ENCODE measurements at regions not wholly inside any gene's neighbourhood (a gene's known extent, or its start where the extent isn't known, plus 50 kb on each side); places are given as distances from the start of the nearest gene placed in this dataset.
"Not testable (repeated sequence)": the region's sequence is repeated elsewhere in the genome, so short reads cannot be mapped to it uniquely, and the experiment has no call there.

- not testable (repeated sequence) for H3K36me3 ChIP-seq; H3K27ac ChIP-seq; H3K27me3 ChIP-seq (ENCODE audit: insufficient read depth, low read depth, severe bottlenecking); H3K9me3 ChIP-seq (ENCODE audit: severe bottlenecking); H3K4me3 ChIP-seq (ENCODE audit: low read depth, low read length)
- TF ChIP-seq, protein P1, sequence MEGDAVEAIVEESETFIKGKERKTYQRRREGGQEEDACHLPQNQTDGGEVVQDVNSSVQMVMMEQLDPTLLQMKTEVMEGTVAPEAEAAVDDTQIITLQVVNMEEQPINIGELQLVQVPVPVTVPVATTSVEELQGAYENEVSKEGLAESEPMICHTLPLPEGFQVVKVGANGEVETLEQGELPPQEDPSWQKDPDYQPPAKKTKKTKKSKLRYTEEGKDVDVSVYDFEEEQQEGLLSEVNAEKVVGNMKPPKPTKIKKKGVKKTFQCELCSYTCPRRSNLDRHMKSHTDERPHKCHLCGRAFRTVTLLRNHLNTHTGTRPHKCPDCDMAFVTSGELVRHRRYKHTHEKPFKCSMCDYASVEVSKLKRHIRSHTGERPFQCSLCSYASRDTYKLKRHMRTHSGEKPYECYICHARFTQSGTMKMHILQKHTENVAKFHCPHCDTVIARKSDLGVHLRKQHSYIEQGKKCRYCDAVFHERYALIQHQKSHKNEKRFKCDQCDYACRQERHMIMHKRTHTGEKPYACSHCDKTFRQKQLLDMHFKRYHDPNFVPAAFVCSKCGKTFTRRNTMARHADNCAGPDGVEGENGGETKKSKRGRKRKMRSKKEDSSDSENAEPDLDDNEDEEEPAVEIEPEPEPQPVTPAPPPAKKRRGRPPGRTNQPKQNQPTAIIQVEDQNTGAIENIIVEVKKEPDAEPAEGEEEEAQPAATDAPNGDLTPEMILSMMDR (IDR thresholded peaks at IDR 0.05; ENCODE audit: low read depth, low read length): peak; percentile 47
- peak; percentile 32 for DNase-seq
These were observed 177.6 kb downstream of the TM2D1 start for GRCh38 chr1:61547302-61547701.

DNA sequence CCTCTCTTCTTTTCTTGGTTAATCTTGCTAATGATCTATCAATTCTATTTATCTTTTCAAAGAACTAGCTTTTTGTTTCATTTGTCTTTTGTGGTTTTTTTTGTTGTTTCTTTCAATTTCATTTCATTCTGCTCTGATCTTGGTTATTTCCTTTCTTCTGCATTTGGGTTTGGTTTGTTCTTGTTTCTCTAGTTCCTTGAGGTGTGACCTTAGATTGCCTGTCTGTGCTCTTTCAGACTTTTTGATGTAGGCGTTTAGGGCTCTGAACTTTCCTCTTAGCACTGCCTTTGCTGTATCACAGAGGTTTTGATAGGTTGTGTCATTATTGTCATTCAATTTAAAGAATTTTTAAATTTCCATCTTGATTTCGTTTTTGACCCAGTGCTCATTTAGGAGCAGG, 180.1 kb downstream of the TM2D1 start:
- H3K9me3 ChIP-seq (ENCODE audit: severe bottlenecking); H3K27ac ChIP-seq; DNase-seq; H3K4me3 ChIP-seq (ENCODE audit: low read depth, low read length); H3K36me3 ChIP-seq; H3K27me3 ChIP-seq (ENCODE audit: insufficient read depth, low read depth, severe bottlenecking): not testable (repeated sequence)

- not testable (repeated sequence) for H3K4me3 ChIP-seq (ENCODE audit: low read depth, low read length); DNase-seq; H3K9me3 ChIP-seq (ENCODE audit: severe bottlenecking); H3K27ac ChIP-seq; H3K27me3 ChIP-seq (ENCODE audit: insufficient read depth, low read depth, severe bottlenecking); H3K36me3 ChIP-seq
These were observed 181.4 kb downstream of the TM2D1 start for GRCh38 chr1:61543498-61543897.

- TF ChIP-seq, protein P1 (IDR thresholded peaks at IDR 0.05; ENCODE audit: low read depth, low read length): no peak
- H3K27me3 ChIP-seq (ENCODE audit: insufficient read depth, low read depth, severe bottlenecking): no peaks in the 10 kb centered on the region
- no peaks in the 10 kb centered on the region for H3K36me3 ChIP-seq
- H3K4me3 ChIP-seq (ENCODE audit: low read depth, low read length): no peak overlapping the region
- no peak overlapping the region for H3K27ac ChIP-seq
- no peaks in the 10 kb centered on the region for H3K9me3 ChIP-seq (ENCODE audit: severe bottlenecking)
- no peak for DNase-seq
These were observed 185.1 kb downstream of the TM2D1 start for GRCh38 chr1:61539720-61540462.

DNA sequence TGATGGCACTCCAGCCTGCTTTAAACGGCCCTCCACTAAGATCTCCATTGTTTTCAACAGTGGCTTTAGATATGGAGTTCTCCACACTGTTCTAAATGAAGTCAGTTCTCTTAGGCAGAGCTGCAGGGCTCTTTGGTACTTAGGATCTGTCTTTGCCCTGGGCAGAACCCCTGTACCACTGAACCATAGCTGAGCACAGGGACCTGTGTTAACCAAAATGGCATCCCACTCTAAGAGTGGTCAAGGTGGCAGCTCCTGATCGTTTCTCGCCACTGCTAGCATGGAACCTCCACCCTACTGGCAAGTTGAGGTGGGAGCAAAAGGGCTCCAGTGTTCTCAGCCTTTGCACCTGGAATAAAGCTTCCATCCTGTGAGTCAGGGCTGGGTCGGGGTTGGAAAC, 186.7 kb downstream of the TM2D1 start:
- DNase-seq: no peak
- Histone ChIP-seq H3K27ac (no peak overlapping the region), H3K27me3 (ENCODE audit: insufficient read depth, low read depth, severe bottlenecking) (no peaks in the 10 kb centered on the region), H3K4me3 (ENCODE audit: low read depth, low read length) (no peak overlapping the region), H3K9me3 (ENCODE audit: severe bottlenecking) (no peaks in the 10 kb centered on the region), H3K36me3 (no peaks in the 10 kb centered on the region)
- TF ChIP-seq, protein P1 (IDR thresholded peaks at IDR 0.05; ENCODE audit: low read depth, low read length): no peak

DNA sequence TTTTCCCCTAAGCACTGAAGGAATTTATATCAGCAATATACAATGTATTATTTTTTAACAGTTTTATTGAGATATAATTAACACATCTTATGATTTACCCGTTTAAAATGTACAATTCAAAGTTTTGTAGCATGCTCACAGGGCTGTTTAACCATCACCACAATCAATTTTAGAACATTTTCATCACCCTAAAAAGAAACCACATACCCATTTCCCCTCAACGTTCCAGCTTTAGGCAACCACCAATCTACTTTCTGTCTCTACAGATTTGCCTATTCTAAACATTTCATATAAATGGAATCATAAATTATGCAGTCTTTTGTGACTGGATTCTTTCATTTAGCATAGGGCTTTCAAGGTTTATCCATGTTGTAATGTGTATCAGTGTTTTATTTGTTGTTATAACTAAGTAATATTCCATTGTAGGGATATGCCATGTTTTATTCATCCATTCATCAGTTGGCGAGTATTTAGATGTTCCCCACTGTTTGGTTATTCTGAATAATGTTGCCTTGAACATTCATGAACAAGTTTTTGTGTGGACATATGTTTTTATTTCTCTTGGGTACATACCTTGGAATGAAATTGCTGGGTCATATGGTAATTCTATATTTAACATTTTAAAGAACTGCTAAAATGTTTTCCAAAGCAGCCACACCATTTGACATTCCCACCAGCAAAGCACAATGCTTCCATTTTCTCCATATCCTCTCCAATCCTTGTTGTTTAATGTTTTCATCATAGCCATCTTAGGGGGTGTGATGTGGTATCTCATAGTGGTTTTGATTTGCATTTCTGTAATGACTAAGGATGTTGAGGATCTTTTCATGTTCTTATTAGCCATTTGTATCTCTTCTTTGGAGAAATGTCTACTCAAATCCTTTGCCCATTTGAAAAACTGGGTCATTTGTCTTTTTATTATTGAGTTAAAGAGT, 188.5 kb downstream of the TM2D1 start:
- TF ChIP-seq, protein P1 (IDR thresholded peaks at IDR 0.05; ENCODE audit: low read depth, low read length): no peak
- no peaks in the 10 kb centered on the region for H3K9me3 ChIP-seq (ENCODE audit: severe bottlenecking)
- H3K27ac ChIP-seq: no peak overlapping the region
- no peaks in the 10 kb centered on the region for H3K36me3 ChIP-seq
- H3K27me3 ChIP-seq (ENCODE audit: insufficient read depth, low read depth, severe bottlenecking): no peaks in the 10 kb centered on the region
- no peak overlapping the region for H3K4me3 ChIP-seq (ENCODE audit: low read depth, low read length)
- no peak for DNase-seq

Measured in WERI-Rb-1 (cell line).